ENCODE measurements at regions not wholly inside any gene's neighbourhood (a gene's known extent, or its start where the extent isn't known, plus 50 kb on each side); places are given as distances from the start of the nearest gene placed in this dataset.

DNA sequence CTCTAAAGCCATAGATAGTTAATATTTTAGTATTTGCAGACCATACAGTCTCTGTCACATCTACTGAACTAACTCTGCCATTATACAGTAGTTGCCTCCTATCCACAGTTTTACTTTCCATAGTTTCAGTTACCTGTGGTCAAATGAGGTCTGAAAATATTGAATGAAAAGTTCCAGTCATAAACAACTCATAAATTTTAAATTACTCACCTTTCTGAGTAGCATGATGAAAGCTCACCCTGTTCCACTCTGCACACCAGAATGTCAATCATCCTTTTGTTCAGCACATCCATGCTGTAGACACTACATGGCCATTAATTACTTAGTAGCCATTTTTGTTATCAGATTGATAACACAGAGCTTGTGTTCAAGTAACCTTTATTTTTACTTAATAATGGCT is 51.7 kb upstream of the ME3 start:
- H3K4me3 Mint-ChIP-seq: no peak overlapping the region
- H3K4me3 ChIP-seq: no peak overlapping the region
- no peaks in the 10 kb centered on the region for H3K79me2 ChIP-seq (ENCODE audit: low read depth)

DNA sequence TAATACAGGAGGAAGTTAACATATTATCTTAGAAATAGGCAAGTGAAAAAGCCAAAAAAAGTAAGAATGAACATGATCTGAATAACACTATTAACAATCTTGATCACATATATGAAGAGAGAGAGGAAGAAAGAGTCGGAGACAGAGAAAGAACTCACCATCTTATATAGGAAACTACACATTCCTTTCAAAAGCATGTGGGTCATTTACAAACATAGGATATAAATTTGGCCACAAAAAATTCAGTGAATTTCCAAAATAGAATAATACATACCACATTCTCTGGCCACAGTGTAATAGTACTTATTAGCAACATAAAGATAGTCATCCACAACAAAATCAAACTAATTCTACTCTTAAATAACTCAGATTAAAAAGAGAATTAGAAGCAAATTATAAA is 50.9 kb upstream of the ME3 start:
- no peak overlapping the region for H3K4me3 Mint-ChIP-seq
- Histone ChIP-seq H3K4me3 (no peak overlapping the region), H2AFZ (replicated peaks) (no peak overlapping the region), H3F3A (ENCODE audit: low read depth) (no peaks in the 10 kb centered on the region), H3K4me2 (no peak overlapping the region), H3K79me2 (ENCODE audit: low read depth) (no peaks in the 10 kb centered on the region), H3K9me3 (ENCODE audit: low read depth) (peaks cover 15% of the 10 kb centered on the region), H3K4me1 (peaks cover 2% of the 10 kb centered on the region), H3K9ac (no peak overlapping the region), H3K36me3 (peaks cover 4% of the 10 kb centered on the region), H3K27me3 (no peaks in the 10 kb centered on the region), H3K27ac (no peak overlapping the region), H4K20me1 (ENCODE audit: low read depth) (no peaks in the 10 kb centered on the region)
- no peak overlapping the region for H3K27ac Mint-ChIP-seq
- DNase-seq (ENCODE audit: low spot score): no peak
- H3K4me1 Mint-ChIP-seq: peaks cover 6% of the 10 kb centered on the region
- H3K27me3 Mint-ChIP-seq (ENCODE audit: insufficient read depth, low read depth): peaks cover 12% of the 10 kb centered on the region
- TF ChIP-seq, protein P1, sequence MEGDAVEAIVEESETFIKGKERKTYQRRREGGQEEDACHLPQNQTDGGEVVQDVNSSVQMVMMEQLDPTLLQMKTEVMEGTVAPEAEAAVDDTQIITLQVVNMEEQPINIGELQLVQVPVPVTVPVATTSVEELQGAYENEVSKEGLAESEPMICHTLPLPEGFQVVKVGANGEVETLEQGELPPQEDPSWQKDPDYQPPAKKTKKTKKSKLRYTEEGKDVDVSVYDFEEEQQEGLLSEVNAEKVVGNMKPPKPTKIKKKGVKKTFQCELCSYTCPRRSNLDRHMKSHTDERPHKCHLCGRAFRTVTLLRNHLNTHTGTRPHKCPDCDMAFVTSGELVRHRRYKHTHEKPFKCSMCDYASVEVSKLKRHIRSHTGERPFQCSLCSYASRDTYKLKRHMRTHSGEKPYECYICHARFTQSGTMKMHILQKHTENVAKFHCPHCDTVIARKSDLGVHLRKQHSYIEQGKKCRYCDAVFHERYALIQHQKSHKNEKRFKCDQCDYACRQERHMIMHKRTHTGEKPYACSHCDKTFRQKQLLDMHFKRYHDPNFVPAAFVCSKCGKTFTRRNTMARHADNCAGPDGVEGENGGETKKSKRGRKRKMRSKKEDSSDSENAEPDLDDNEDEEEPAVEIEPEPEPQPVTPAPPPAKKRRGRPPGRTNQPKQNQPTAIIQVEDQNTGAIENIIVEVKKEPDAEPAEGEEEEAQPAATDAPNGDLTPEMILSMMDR (IDR thresholded peaks at IDR 0.05): no peak
- TF ChIP-seq EZH2phosphoT487 (IDR thresholded peaks at IDR 0.05) (no peak), EZH2 (IDR thresholded peaks at IDR 0.05) (no peak)
- H3K9me3 Mint-ChIP-seq: peaks cover 22% of the 10 kb centered on the region
- H3K36me3 Mint-ChIP-seq: no peaks in the 10 kb centered on the region

More for the DNA sequence above, 51.7 kb upstream of the ME3 start:
- Histone ChIP-seq H3K27me3 (no peaks in the 10 kb centered on the region), H3K4me1 (peaks cover 5% of the 10 kb centered on the region), H4K20me1 (ENCODE audit: low read depth) (no peaks in the 10 kb centered on the region), H3F3A (ENCODE audit: low read depth) (no peaks in the 10 kb centered on the region), H3K9me3 (ENCODE audit: low read depth) (peaks cover 15% of the 10 kb centered on the region), H3K27ac (no peak overlapping the region), H3K36me3 (peaks cover 4% of the 10 kb centered on the region), H2AFZ (replicated peaks) (no peak overlapping the region), H3K9ac (no peak overlapping the region), H3K4me2 (no peak overlapping the region)
- peaks cover 6% of the 10 kb centered on the region for H3K27me3 Mint-ChIP-seq (ENCODE audit: insufficient read depth, low read depth)
- no peak overlapping the region for H3K27ac Mint-ChIP-seq
- no peak for TF ChIP-seq EZH2phosphoT487 (IDR thresholded peaks at IDR 0.05)
- TF ChIP-seq, protein P1 (IDR thresholded peaks at IDR 0.05): no peak
- TF ChIP-seq EZH2 (IDR thresholded peaks at IDR 0.05): no peak
- peaks cover 22% of the 10 kb centered on the region for H3K9me3 Mint-ChIP-seq
- H3K36me3 Mint-ChIP-seq: no peaks in the 10 kb centered on the region
- peaks cover 6% of the 10 kb centered on the region for H3K4me1 Mint-ChIP-seq
- no peak for DNase-seq (ENCODE audit: low spot score)

DNA sequence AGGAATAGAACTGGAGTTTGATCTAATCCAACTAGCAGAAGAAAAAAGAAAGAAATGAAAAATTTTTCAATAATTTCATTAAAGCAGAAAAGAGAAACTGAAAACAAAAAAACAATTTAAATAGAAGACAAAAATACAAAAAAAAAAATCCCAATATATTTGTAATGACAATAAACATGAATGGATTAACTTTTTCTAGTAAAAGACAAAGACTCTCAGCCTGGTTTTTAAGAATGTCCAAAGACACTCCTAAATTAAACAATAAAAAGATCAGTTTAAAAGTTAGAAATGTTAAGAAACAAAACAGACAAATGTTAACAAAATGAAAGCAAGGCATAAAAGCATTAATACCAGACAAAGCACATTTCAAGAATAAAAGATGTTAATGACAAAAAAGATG is 50.3 kb upstream of the ME3 start:
- TF ChIP-seq EZH2phosphoT487 (IDR thresholded peaks at IDR 0.05): no peak
- Mint-ChIP-seq H3K27ac (no peak overlapping the region), H3K4me1 (peaks cover 6% of the 10 kb centered on the region), H3K4me3 (no peak overlapping the region), H3K36me3 (no peaks in the 10 kb centered on the region), H3K27me3 (ENCODE audit: insufficient read depth, low read depth) (peaks cover 12% of the 10 kb centered on the region), H3K9me3 (peaks cover 22% of the 10 kb centered on the region)
- Histone ChIP-seq H3F3A (ENCODE audit: low read depth) (no peaks in the 10 kb centered on the region), H4K20me1 (ENCODE audit: low read depth) (no peaks in the 10 kb centered on the region), H3K27ac (no peak overlapping the region), H3K4me3 (no peak overlapping the region), H3K27me3 (no peaks in the 10 kb centered on the region), H3K36me3 (peaks cover 4% of the 10 kb centered on the region), H3K9ac (no peak overlapping the region), H3K4me1 (peaks cover 3% of the 10 kb centered on the region), H3K9me3 (ENCODE audit: low read depth) (peaks cover 15% of the 10 kb centered on the region), H3K4me2 (no peak overlapping the region), H3K79me2 (ENCODE audit: low read depth) (no peaks in the 10 kb centered on the region), H2AFZ (replicated peaks) (no peak overlapping the region)
- DNase-seq (ENCODE audit: low spot score): no peak
